ENCODE measurements at regions not wholly inside any gene's neighbourhood (a gene's known extent, or its start where the extent isn't known, plus 50 kb on each side); places are given as distances from the start of the nearest gene placed in this dataset.

- TF ChIP-seq CTCF (conservative IDR thresholded peaks at IDR 0.05 in 1 of 2, IDR thresholded peaks at IDR 0.05 in 1 of 2; ENCODE audit: extremely low read depth in 1 of 2, insufficient read depth in 1 of 2, low read depth in 1 of 2, low read length in 2 of 2) = no peak
- no peak for TF ChIP-seq EZH2 (IDR thresholded peaks at IDR 0.05; ENCODE audit: borderline replicate concordance, low read length)
Measured at GRCh38 chr10:108336836-108337235, 1172.3 kb upstream of the SORCS1 start.
